Muscle layer of duodenum (tissue), 2 donors: ENCODE measurements at regions not wholly inside any gene's neighbourhood (a gene's known extent, or its start where the extent isn't known, plus 50 kb on each side); places are given as distances from the start of the nearest gene placed in this dataset.
"Not testable (repeated sequence)": the region's sequence is repeated elsewhere in the genome, so short reads cannot be mapped to it uniquely, and the experiment has no call there.

Source experiments
- H3K27ac ChIP-seq: one replicate; pipeline ENCODE4 v1.7.0; 2013; ENCODE audit warnings: mild to moderate bottlenecking, low read length
- H3K27me3 ChIP-seq: one replicate; pipeline ENCODE4 v1.7.0; 2013; ENCODE audit warnings: low read depth, mild to moderate bottlenecking, control low read depth, low read length
- H3K36me3 ChIP-seq, 2 donors: one replicate each; pipeline ENCODE4 v1.7.0; 2013; ENCODE audit warnings: low read length in 2 of 2, control low read depth in 1 of 2, mild to moderate bottlenecking in 1 of 2; ENCODE audit not compliant: insufficient read depth in 2 of 2, control insufficient read depth in 1 of 2
- H3K4me1 ChIP-seq, 2 donors: one replicate each; pipeline ENCODE4 v1.7.0; 2013; ENCODE audit warnings: low read length in 2 of 2, mild to moderate bottlenecking in 2 of 2, control low read depth in 1 of 2, moderate library complexity in 1 of 2; ENCODE audit not compliant: insufficient read depth in 2 of 2, control insufficient read depth in 1 of 2
- H3K4me3 ChIP-seq, 2 donors: one replicate each; pipeline ENCODE4 v1.7.0; 2013; ENCODE audit warnings: low read length in 2 of 2, low read depth in 1 of 2, mild to moderate bottlenecking in 1 of 2
- H3K9me3 ChIP-seq, 2 donors: one replicate each; pipeline ENCODE4 v1.7.0; 2013; ENCODE audit warnings: low read length in 2 of 2, control low read depth in 1 of 2, mild to moderate bottlenecking in 1 of 2; ENCODE audit not compliant: control insufficient read depth in 1 of 2
- donor health status: healthy.

DNA sequence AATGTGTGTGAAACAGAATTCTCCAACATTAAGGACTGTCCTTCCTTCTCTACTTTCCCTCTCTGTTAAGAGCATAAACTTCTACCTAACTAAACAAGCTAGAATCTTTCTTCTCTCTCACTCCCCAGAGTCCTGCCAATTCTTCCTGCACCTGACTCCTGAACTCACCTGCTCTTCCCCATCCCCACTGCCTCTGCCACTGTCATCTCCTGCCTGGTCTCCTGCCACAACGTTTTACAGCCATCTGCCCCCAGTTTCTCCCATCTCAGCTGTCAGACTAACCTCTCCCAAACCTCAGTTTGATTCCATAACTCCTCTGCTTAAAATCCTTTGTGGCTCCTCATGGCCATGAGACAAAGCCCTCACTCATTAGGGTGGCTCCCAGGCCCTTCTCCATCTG is 119.8 kb upstream of the FOXN2 start:
- Histone ChIP-seq H3K9me3 (no peaks in the 10 kb centered on the region), H3K4me1 (no peaks in the 10 kb centered on the region), H3K27me3 (no peaks in the 10 kb centered on the region), H3K27ac (no peak overlapping the region), H3K36me3 (no peaks in the 10 kb centered on the region), H3K4me3 (no peak overlapping the region)

DNA sequence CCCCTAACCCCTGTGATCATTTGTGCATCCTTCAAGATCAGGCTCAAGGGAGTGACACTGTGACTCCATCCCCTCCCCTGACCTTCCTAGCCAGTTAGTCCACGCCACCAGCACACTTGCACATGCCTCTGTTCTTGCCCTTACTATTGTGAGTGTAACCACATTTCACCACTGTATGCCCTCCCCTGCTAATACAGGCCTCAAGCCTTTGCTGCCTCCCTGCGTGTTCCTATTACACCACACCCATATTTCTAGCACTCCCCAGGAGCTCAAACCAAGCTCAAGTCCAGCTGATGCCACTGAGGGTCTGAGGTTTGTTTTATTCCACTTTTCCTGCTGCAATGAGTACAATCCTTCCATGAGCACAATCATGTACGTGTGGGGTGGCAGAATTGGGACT is 119.3 kb upstream of the FOXN2 start:
- Histone ChIP-seq H3K27ac (no peak overlapping the region), H3K27me3 (no peaks in the 10 kb centered on the region), H3K4me3 (no peak overlapping the region), H3K4me1 (no peaks in the 10 kb centered on the region), H3K9me3 (no peaks in the 10 kb centered on the region), H3K36me3 (no peaks in the 10 kb centered on the region)

DNA sequence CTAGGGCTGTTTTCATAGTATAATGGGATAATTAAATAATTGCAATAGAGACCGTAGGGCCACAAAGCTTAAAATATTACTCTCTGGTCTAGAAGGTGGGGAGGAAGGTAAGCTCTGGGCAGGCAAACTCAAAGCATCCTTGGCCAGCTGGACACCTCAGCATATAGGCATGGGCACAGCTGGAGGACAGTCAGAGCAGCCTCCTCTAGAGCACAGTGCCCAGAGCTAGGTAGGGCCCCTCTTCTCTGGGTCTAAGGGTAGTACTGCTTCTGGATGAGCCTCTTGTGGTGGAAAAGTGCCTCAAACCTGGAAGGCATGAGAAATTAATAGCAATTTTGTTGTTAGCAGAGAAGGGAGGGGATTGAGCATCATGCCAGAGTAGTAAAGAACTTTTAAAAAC is 116.9 kb upstream of the FOXN2 start:
- no peaks in the 10 kb centered on the region for H3K9me3 ChIP-seq
- no peak overlapping the region for H3K4me3 ChIP-seq
- no peaks in the 10 kb centered on the region for H3K27me3 ChIP-seq
- no peaks in the 10 kb centered on the region for H3K36me3 ChIP-seq
- no peak overlapping the region for H3K27ac ChIP-seq
- no peaks in the 10 kb centered on the region for H3K4me1 ChIP-seq

DNA sequence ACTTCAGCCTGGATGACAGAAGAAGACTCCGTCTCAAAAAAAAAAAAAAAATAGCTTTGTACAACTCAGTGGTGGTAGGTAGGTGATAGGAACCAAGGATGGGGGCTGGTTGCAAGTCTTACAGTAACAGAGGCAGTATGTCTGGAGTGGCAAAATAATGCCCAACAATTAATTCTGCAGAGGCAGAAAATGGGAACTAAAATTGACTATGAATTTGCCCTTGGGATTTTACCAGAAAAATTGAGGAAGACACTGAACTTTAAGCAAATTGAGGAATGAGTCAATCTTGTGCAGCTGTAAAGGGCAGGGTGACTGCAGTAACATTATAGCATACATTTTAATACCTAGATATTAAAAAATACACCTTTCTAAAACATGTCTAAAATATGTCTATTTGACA is 116.1 kb upstream of the FOXN2 start:
- no peaks in the 10 kb centered on the region for H3K27me3 ChIP-seq
- H3K4me1 ChIP-seq: no peaks in the 10 kb centered on the region
- H3K27ac ChIP-seq: no peak overlapping the region
- no peak overlapping the region for H3K4me3 ChIP-seq
- H3K36me3 ChIP-seq: no peaks in the 10 kb centered on the region
- H3K9me3 ChIP-seq: no peaks in the 10 kb centered on the region

DNA sequence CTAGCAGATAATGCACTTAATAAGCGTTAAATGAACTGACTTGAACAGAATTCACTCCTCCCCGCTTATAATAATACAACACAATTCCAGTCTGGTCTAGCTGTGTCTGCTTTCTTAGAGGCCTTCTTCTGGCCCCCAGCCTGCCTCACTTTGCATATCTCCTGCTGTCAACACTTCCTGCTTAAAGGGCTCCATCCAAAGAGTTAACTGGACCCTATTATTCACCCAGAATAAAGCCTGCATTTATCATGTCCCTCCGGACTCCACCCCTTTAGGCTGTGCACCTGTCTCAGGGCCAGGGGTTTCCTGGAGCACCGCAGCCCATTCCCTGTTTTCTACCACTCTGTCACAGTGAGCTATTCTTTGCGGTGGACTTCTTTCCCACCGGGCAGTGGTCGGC is 115.4 kb upstream of the FOXN2 start:
- Histone ChIP-seq H3K9me3 (no peaks in the 10 kb centered on the region), H3K27ac (no peak overlapping the region), H3K36me3 (no peaks in the 10 kb centered on the region), H3K4me3 (no peak overlapping the region), H3K27me3 (no peaks in the 10 kb centered on the region), H3K4me1 (no peaks in the 10 kb centered on the region)

DNA sequence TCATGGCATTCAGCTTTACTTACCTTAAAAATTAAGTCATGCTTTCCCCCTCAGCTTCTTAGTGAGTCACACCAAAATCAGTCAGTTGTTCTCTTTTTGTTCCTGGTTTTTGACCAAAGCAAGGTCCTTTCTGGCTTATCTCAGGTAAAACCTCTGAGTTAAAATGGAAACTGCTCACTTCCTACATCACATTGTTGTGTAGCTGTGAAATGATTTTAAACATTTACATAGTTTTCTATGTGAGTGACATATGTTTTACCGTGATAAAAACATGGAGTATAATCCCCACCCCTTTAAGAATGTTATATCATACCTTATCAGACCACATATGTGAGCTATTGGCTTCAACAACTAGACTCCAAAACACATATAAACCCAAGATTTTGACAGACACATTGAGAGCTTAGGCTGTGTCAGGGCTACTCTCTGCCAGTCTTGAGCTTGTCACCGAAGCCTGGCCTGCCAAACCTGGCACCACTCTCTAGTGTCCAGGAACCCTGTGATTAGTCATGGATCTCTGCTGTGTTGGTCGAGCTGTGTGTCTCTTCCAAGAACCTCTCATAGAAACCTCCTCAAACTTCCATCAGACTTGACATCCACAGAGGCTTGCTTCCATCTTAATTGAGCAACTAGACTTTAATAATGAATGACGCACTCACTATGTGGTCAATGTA is 113.7 kb upstream of the FOXN2 start:
- Histone ChIP-seq H3K4me3 (no peak overlapping the region), H3K9me3 (no peaks in the 10 kb centered on the region), H3K27ac (no peak overlapping the region), H3K4me1 (no peaks in the 10 kb centered on the region), H3K36me3 (no peaks in the 10 kb centered on the region), H3K27me3 (no peaks in the 10 kb centered on the region)

DNA sequence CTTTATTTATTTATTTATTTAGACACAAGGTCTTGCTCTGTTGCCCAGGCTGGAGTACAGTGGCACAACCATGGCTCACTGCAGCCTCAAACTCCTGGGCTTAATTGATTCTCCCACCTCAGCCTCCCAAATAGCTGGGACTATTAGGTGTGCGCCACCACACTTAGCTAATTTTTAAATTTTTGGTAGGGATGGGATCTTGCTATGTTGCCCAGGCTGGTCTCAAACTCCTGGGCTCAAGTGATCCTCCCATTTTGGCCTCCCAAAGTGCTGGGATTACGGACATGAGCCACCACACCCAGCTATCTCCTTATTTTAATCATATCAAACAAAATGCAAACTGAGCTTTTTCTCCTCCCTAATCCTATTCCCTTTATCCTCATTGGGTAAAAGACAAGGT is 113.0 kb upstream of the FOXN2 start:
- H3K27ac ChIP-seq, H3K4me3 ChIP-seq, H3K9me3 ChIP-seq, H3K36me3 ChIP-seq, H3K27me3 ChIP-seq, H3K4me1 ChIP-seq: not testable (repeated sequence)

DNA sequence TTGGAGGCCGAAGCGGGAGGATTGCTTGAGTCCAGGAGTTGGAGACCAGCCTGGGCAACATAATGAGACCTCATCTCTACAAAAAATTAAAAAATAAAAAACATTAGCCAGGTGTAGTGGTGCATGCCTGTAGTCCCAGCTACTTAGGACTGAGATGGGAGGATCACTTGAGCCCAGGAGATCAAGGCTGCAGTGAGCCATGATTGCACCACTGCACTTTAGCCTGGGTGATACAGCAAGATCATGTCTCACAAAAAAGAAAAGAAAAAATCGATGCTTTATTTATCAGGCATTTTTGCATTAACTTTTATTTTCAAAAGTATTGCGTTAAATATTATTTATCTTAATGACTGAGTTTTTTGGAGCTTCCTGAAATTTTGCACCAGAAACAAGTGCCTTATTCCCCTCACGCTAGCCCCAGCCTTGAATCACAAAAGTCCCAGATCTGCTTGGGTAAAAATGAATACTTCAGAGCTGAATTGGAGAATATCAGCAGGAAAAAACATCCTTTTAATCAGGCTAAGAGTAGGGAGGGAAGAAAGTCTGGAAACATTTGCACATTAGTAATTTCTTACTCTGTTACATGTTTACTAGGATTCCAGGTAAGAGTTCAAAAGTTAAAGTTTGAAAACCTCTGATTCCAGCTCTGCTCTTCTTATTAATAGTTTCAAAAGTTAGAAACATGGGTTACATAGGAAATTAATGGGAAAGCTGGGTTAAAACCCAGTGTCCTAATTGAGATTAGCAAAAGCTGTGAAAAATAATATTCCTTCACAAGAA is 111.4 kb upstream of the FOXN2 start:
- no peak overlapping the region for H3K27ac ChIP-seq
- no peak overlapping the region for H3K4me3 ChIP-seq
- no peaks in the 10 kb centered on the region for H3K4me1 ChIP-seq
- no peaks in the 10 kb centered on the region for H3K36me3 ChIP-seq
- H3K27me3 ChIP-seq: no peaks in the 10 kb centered on the region
- no peaks in the 10 kb centered on the region for H3K9me3 ChIP-seq

DNA sequence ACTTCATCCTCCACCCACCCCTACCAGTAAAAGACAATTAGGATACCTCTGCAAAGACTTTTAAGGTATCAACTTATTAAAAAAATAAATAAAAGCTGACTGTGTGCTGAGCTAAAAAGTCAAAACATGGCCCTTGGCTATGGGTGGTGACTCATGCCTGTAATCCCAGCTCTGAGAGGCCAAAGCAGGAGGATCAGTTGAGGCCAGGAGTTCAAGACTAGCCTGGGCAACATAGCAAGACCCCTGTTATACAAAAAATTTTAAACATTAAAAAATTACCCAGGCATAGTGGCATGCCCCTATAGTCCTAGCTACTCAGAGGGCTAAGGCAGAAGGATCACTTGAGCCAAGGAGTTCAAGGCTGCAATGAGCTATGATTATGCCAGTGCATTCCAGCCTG is 110.8 kb upstream of the FOXN2 start:
- H3K4me1 ChIP-seq: no peaks in the 10 kb centered on the region
- H3K27me3 ChIP-seq: no peaks in the 10 kb centered on the region
- H3K36me3 ChIP-seq: no peaks in the 10 kb centered on the region
- no peak overlapping the region for H3K4me3 ChIP-seq
- H3K27ac ChIP-seq: no peak overlapping the region
- no peaks in the 10 kb centered on the region for H3K9me3 ChIP-seq

DNA sequence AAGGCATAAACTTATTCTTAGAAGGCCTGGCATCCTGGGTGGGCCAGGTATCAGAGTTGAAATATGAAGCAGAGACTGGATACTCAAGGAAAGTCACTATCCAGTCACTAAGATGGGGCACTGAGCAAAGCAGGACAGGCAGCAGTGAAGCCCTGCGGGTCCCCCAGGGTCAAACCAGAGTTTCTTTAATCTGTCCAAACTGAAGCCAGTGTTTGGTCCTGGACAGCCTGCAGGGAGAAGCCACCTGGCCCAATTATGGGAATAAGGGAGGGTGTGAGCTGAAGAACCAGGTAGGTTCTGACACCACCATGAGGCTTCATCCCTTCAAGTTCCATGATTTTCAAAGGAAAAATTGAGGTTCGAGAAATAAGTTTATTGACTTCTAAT is 109.7 kb upstream of the FOXN2 start:
- no peak overlapping the region for H3K4me3 ChIP-seq
- no peaks in the 10 kb centered on the region for H3K4me1 ChIP-seq
- H3K9me3 ChIP-seq: no peaks in the 10 kb centered on the region
- H3K27me3 ChIP-seq: no peaks in the 10 kb centered on the region
- no peak overlapping the region for H3K27ac ChIP-seq
- H3K36me3 ChIP-seq: no peaks in the 10 kb centered on the region

DNA sequence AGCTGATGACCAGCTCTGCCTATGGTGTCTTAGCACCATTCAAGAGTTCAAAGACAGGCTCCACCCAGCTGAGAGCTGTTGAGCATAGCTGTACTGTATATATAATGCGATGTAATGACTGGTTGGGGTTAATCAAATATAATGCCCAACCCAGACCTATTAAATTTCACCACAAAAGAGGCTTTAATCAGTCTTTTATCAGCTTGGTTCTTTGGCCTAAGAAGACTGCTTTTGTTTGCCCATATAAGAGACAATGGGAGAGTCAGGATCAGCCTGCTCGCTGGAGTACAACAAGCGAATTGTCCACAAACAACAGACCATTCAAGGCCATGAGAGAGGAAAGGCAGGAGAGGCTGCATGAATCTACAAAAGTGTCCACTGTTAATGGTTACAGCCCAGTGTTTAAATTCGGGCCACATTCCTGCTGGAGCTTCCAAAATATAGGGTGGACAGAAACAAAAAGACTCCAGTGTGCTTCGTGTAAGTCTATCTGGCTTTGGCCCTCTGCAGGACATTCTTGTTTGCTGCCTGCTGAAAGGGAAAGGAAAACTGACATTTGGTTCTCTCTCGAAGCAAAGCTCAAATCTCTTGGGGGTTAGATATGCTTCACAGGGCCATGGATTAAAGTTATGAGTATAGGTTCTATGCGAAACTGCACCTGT is 109.2 kb upstream of the FOXN2 start:
- H3K27me3 ChIP-seq: no peaks in the 10 kb centered on the region
- no peaks in the 10 kb centered on the region for H3K9me3 ChIP-seq
- no peaks in the 10 kb centered on the region for H3K36me3 ChIP-seq
- H3K4me1 ChIP-seq: no peaks in the 10 kb centered on the region
- H3K4me3 ChIP-seq: no peak overlapping the region
- peak overlapping the region; percentile 2 for H3K27ac ChIP-seq
